ENCODE measurements at regions not wholly inside any gene's neighbourhood (a gene's known extent, or its start where the extent isn't known, plus 50 kb on each side); places are given as distances from the start of the nearest gene placed in this dataset.
"Not testable (repeated sequence)": the region's sequence is repeated elsewhere in the genome, so short reads cannot be mapped to it uniquely, and the experiment has no call there.

- peaks cover 4% of the 10 kb centered on the region for H3K9me3 ChIP-seq (ENCODE audit: control insufficient read depth, insufficient read depth, low read length)
- H3K36me3 ChIP-seq (ENCODE audit: control insufficient read depth, insufficient read depth, low read length) = no peaks in the 10 kb centered on the region
- H3K4me3 ChIP-seq (ENCODE audit: low read depth, low read length) = no peak overlapping the region
- WGBS (ENCODE audit: insufficient coverage) = 73% methylated on average over 4 of the region's 4 CpGs
- DNase-seq (ENCODE audit: low read depth in 4 of 6, low spot score in 6 of 6) = no peak
- no peaks in the 10 kb centered on the region for H3K4me1 ChIP-seq (ENCODE audit: control insufficient read depth, insufficient read depth, low read length)
- no peak overlapping the region for H3K27ac ChIP-seq (ENCODE audit: low read depth, low read length)
- H3K27me3 ChIP-seq (ENCODE audit: control insufficient read depth, insufficient read depth, low read length) = no peaks in the 10 kb centered on the region
These were observed 614.2 kb downstream of the SLITRK5 start for GRCh38 chr13:88285329-88285728.

- H3K36me3 ChIP-seq (ENCODE audit: control insufficient read depth, insufficient read depth, low read length) = no peaks in the 10 kb centered on the region
- no peak overlapping the region for H3K27ac ChIP-seq (ENCODE audit: low read depth, low read length)
- DNase-seq (ENCODE audit: low read depth in 4 of 6, low spot score in 6 of 6) = peak in 2 of 6 donors; percentile 1 to 16
- no peak overlapping the region for H3K4me3 ChIP-seq (ENCODE audit: low read depth, low read length)
- H3K9me3 ChIP-seq (ENCODE audit: control insufficient read depth, insufficient read depth, low read length) = peaks cover 4% of the 10 kb centered on the region
- H3K27me3 ChIP-seq (ENCODE audit: control insufficient read depth, insufficient read depth, low read length) = no peaks in the 10 kb centered on the region
- H3K4me1 ChIP-seq (ENCODE audit: control insufficient read depth, insufficient read depth, low read length) = no peaks in the 10 kb centered on the region
- WGBS (ENCODE audit: insufficient coverage) = no CpG with 5 or more reads among the region's 1 CpG
These were observed 617.2 kb downstream of the SLITRK5 start for GRCh38 chr13:88288326-88288725.

- not testable (repeated sequence) for H3K27ac ChIP-seq (ENCODE audit: low read depth, low read length); H3K4me1 ChIP-seq (ENCODE audit: control insufficient read depth, insufficient read depth, low read length); H3K9me3 ChIP-seq (ENCODE audit: control insufficient read depth, insufficient read depth, low read length); H3K4me3 ChIP-seq (ENCODE audit: low read depth, low read length); H3K36me3 ChIP-seq (ENCODE audit: control insufficient read depth, insufficient read depth, low read length); DNase-seq (ENCODE audit: low read depth in 4 of 6, low spot score in 6 of 6); H3K27me3 ChIP-seq (ENCODE audit: control insufficient read depth, insufficient read depth, low read length)
- WGBS (ENCODE audit: insufficient coverage) = 96% methylated on average over 25 of the region's 26 CpGs
These were observed 620.6 kb downstream of the SLITRK5 start for GRCh38 chr13:88291731-88292130.

- H3K9me3 ChIP-seq (ENCODE audit: control insufficient read depth, insufficient read depth, low read length) = no peaks in the 10 kb centered on the region
- no peaks in the 10 kb centered on the region for H3K27me3 ChIP-seq (ENCODE audit: control insufficient read depth, insufficient read depth, low read length)
- no peak for DNase-seq (ENCODE audit: low read depth in 4 of 6, low spot score in 6 of 6)
- no peak overlapping the region for H3K4me3 ChIP-seq (ENCODE audit: low read depth, low read length)
- no peak overlapping the region for H3K27ac ChIP-seq (ENCODE audit: low read depth, low read length)
- 57% methylated on average over 3 of the region's 4 CpGs for WGBS (ENCODE audit: insufficient coverage)
- no peaks in the 10 kb centered on the region for H3K36me3 ChIP-seq (ENCODE audit: control insufficient read depth, insufficient read depth, low read length)
- no peaks in the 10 kb centered on the region for H3K4me1 ChIP-seq (ENCODE audit: control insufficient read depth, insufficient read depth, low read length)
These were observed 623.2 kb downstream of the SLITRK5 start for GRCh38 chr13:88294368-88294767.

- DNase-seq (ENCODE audit: low read depth in 4 of 6, low spot score in 6 of 6) = no peak
- no peaks in the 10 kb centered on the region for H3K36me3 ChIP-seq (ENCODE audit: control insufficient read depth, insufficient read depth, low read length)
- no peaks in the 10 kb centered on the region for H3K27me3 ChIP-seq (ENCODE audit: control insufficient read depth, insufficient read depth, low read length)
- no peaks in the 10 kb centered on the region for H3K4me1 ChIP-seq (ENCODE audit: control insufficient read depth, insufficient read depth, low read length)
- no peak overlapping the region for H3K4me3 ChIP-seq (ENCODE audit: low read depth, low read length)
- no peaks in the 10 kb centered on the region for H3K9me3 ChIP-seq (ENCODE audit: control insufficient read depth, insufficient read depth, low read length)
- no peak overlapping the region for H3K27ac ChIP-seq (ENCODE audit: low read depth, low read length)
- WGBS (ENCODE audit: insufficient coverage) = 94% methylated on average over 2 of the region's 3 CpGs
These were observed 632.0 kb downstream of the SLITRK5 start for GRCh38 chr13:88303157-88303556.

- WGBS (ENCODE audit: insufficient coverage) = 93% methylated on average over 3 of the region's 4 CpGs
- Histone ChIP-seq H3K36me3 (ENCODE audit: control insufficient read depth, insufficient read depth, low read length) (no peaks in the 10 kb centered on the region), H3K4me1 (ENCODE audit: control insufficient read depth, insufficient read depth, low read length) (no peaks in the 10 kb centered on the region), H3K4me3 (ENCODE audit: low read depth, low read length) (no peak overlapping the region), H3K27me3 (ENCODE audit: control insufficient read depth, insufficient read depth, low read length) (no peaks in the 10 kb centered on the region), H3K27ac (ENCODE audit: low read depth, low read length) (no peak overlapping the region), H3K9me3 (ENCODE audit: control insufficient read depth, insufficient read depth, low read length) (no peaks in the 10 kb centered on the region)
- no peak for DNase-seq (ENCODE audit: low read depth in 4 of 6, low spot score in 6 of 6)
These were observed 632.4 kb downstream of the SLITRK5 start for GRCh38 chr13:88303605-88304004.

GRCh38 chr13:88314496-88314895, 643.3 kb downstream of the SLITRK5 start:
- no peaks in the 10 kb centered on the region for H3K4me1 ChIP-seq (ENCODE audit: control insufficient read depth, insufficient read depth, low read length)
- DNase-seq (ENCODE audit: low read depth in 4 of 6, low spot score in 6 of 6) = no peak
- H3K36me3 ChIP-seq (ENCODE audit: control insufficient read depth, insufficient read depth, low read length) = no peaks in the 10 kb centered on the region
- H3K27me3 ChIP-seq (ENCODE audit: control insufficient read depth, insufficient read depth, low read length) = no peaks in the 10 kb centered on the region
- H3K27ac ChIP-seq (ENCODE audit: low read depth, low read length) = no peak overlapping the region
- WGBS (ENCODE audit: insufficient coverage) = no CpG with 5 or more reads among the region's 1 CpG
- H3K4me3 ChIP-seq (ENCODE audit: low read depth, low read length) = no peak overlapping the region
- no peaks in the 10 kb centered on the region for H3K9me3 ChIP-seq (ENCODE audit: control insufficient read depth, insufficient read depth, low read length)

- no CpG with 5 or more reads among the region's 3 CpGs for WGBS (ENCODE audit: insufficient coverage)
- H3K27ac ChIP-seq (ENCODE audit: low read depth, low read length) = no peak overlapping the region
- H3K36me3 ChIP-seq (ENCODE audit: control insufficient read depth, insufficient read depth, low read length) = no peaks in the 10 kb centered on the region
- no peaks in the 10 kb centered on the region for H3K27me3 ChIP-seq (ENCODE audit: control insufficient read depth, insufficient read depth, low read length)
- no peak overlapping the region for H3K4me3 ChIP-seq (ENCODE audit: low read depth, low read length)
- no peak for DNase-seq (ENCODE audit: low read depth in 4 of 6, low spot score in 6 of 6)
- no peaks in the 10 kb centered on the region for H3K4me1 ChIP-seq (ENCODE audit: control insufficient read depth, insufficient read depth, low read length)
- no peaks in the 10 kb centered on the region for H3K9me3 ChIP-seq (ENCODE audit: control insufficient read depth, insufficient read depth, low read length)
These were observed 657.9 kb downstream of the SLITRK5 start for GRCh38 chr13:88329066-88329465.

GRCh38 chr13:88339271-88339741, 668.1 kb downstream of the SLITRK5 start:
- Histone ChIP-seq H3K27ac (ENCODE audit: low read depth, low read length) (no peak overlapping the region), H3K9me3 (ENCODE audit: control insufficient read depth, insufficient read depth, low read length) (peaks cover 2% of the 10 kb centered on the region), H3K36me3 (ENCODE audit: control insufficient read depth, insufficient read depth, low read length) (no peaks in the 10 kb centered on the region), H3K4me1 (ENCODE audit: control insufficient read depth, insufficient read depth, low read length) (no peaks in the 10 kb centered on the region), H3K4me3 (ENCODE audit: low read depth, low read length) (no peak overlapping the region), H3K27me3 (ENCODE audit: control insufficient read depth, insufficient read depth, low read length) (no peaks in the 10 kb centered on the region)
- no peak for DNase-seq (ENCODE audit: low read depth in 4 of 6, low spot score in 6 of 6)
- WGBS (ENCODE audit: insufficient coverage) = 80% methylated on average over 7 of the region's 8 CpGs

- H3K9me3 ChIP-seq (ENCODE audit: control insufficient read depth, insufficient read depth, low read length) = no peaks in the 10 kb centered on the region
- WGBS (ENCODE audit: insufficient coverage) = 99% methylated on average over 20 of the region's 59 CpGs
These were observed 674.1 kb downstream of the SLITRK5 start for GRCh38 chr13:88345171-88345847.

More at GRCh38 chr13:88345171-88345847, 674.1 kb downstream of the SLITRK5 start:
- Histone ChIP-seq H3K27me3 (ENCODE audit: control insufficient read depth, insufficient read depth, low read length) (no peaks in the 10 kb centered on the region), H3K36me3 (ENCODE audit: control insufficient read depth, insufficient read depth, low read length) (no peaks in the 10 kb centered on the region), H3K27ac (ENCODE audit: low read depth, low read length) (no peak overlapping the region), H3K4me3 (ENCODE audit: low read depth, low read length) (no peak overlapping the region), H3K4me1 (ENCODE audit: control insufficient read depth, insufficient read depth, low read length) (no peaks in the 10 kb centered on the region)
- DNase-seq (ENCODE audit: low read depth in 4 of 6, low spot score in 6 of 6) = no peak

All from spinal cord (tissue), 9 donors.